HG03045 (cell line): ENCODE measurements at regions not wholly inside any gene's neighbourhood (a gene's known extent, or its start where the extent isn't known, plus 50 kb on each side); places are given as distances from the start of the nearest gene placed in this dataset.

ENCODE experiments used
- ATAC-seq: cut with Tn5 transposase; IDR thresholded peaks from one replicate; pipeline ENCODE4 v1.9.1; 2021; ENCODE audit warnings: mild to moderate bottlenecking, moderate library complexity; ENCODE audit not compliant: unreplicated experiment

GRCh38 chr20:6942266-6942665 is 174.8 kb downstream of the BMP2 start:
- ATAC-seq: no peak

- no peak for ATAC-seq
These were observed 176.8 kb downstream of the BMP2 start for GRCh38 chr20:6944292-6944691.

GRCh38 chr20:6953611-6954010 is 186.1 kb downstream of the BMP2 start:
- no peak for ATAC-seq

- ATAC-seq: no peak
These were observed 186.7 kb downstream of the BMP2 start for GRCh38 chr20:6954219-6954618.

DNA sequence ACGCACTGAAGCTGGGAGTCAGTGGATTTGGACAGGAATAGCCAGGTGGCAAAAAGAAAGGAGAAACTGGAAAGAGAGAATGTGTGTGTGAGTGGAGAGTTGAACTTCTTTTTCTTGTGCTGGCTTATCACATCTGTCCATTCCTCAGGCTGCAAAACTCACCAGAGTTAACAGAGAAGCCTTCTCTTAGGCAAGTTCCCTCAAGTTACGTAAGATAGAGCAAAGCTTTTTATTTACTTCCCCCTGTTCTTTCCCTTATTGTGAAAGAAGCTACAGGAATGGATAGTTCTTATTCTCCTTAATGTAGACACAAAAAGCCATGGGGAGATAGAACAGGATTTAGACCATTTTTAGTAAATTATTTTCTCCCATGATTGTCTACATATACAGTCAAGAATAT is 188.6 kb downstream of the BMP2 start:
- no peak for ATAC-seq

DNA sequence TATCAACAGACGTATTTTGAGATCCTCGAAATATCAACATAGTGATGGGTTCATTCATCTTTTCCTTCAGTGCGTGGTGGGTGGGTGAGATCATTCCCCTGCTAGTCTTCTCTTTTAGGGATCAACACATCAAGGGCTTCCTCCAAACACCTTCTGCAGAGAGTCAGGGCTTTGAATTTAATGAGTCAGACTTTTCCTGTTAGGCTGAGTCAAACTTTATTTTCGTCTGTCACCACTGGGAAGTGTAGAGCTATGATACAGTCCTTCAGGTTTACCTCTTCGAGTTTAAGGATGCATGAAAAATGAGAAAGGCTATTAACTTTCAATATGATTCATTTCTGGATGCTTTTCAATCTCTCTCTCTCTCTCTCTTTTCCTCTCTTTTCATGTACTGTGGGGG is 189.1 kb downstream of the BMP2 start:
- no peak for ATAC-seq

GRCh38 chr20:6959900-6960312 is 192.4 kb downstream of the BMP2 start:
- ATAC-seq: no peak

GRCh38 chr20:6966721-6967120 is 199.2 kb downstream of the BMP2 start:
- ATAC-seq: no peak

- no peak for ATAC-seq
These were observed 207.4 kb downstream of the BMP2 start for GRCh38 chr20:6974838-6975237.

DNA sequence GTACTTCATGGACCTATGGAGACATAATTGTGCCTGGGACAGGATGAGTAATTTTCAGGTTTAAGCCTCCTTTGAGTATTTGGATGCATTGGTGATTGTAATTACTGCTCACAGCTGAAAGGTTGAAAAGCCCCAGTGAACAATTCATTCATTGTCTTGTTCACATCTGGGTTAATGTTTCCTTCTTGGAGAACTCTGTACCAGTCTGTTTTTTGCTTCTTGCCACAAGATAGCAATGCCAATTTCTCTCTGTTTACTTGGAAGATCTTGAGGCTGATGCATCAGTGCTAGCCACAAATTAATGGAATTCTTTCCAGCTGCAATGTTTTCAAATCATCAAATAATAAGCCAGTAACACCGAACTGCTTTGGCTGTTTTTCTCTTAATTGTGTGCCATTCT is 207.8 kb downstream of the BMP2 start:
- no peak for ATAC-seq

- no peak for ATAC-seq
These were observed 208.8 kb downstream of the BMP2 start for GRCh38 chr20:6976106-6976900.

GRCh38 chr20:6979621-6980020 is 212.1 kb downstream of the BMP2 start:
- ATAC-seq: no peak

GRCh38 chr20:6993011-6993410 is 225.5 kb downstream of the BMP2 start:
- no peak for ATAC-seq

DNA sequence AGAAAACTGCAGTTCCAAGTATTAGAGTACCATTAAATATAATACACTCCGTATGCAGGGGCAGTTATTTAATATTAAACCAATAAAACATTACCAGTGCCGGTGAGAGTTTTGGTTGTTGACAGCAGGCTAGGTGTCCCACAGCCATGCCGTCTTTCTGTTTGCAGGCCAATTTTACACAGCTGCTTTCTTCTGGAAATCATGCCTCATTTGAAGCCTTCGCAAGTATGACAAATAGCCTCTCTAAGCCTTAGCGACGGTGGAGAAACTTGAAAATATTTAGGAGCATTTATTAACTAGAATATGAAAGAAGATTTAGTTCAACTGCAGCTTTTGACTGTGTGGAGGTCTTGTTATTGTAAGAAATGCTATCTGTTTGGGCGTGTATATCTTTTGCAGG is 226.0 kb downstream of the BMP2 start:
- no peak for ATAC-seq

DNA sequence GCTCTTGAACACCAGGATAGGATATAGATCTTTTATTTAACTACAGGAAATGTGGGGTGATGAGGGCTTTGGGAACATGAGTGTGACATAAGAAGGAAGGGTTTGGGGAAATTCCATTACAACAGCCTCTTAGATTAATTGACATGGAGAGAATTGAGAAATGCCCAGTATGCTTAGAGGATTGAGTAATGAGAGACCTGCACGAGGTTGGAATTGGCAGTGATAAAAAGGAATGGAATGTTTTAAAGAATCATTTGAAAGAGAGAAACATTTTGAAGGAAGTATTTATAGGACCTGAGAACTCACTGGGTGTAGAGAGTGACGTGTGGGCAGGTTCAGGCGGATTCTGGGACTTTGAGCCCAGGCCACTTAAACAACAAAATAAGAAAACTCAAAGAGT is 227.0 kb downstream of the BMP2 start:
- no peak for ATAC-seq

- ATAC-seq: no peak
These were observed 231.4 kb downstream of the BMP2 start for GRCh38 chr20:6998909-6999308.

- no peak for ATAC-seq
These were observed 231.9 kb downstream of the BMP2 start for GRCh38 chr20:6999381-6999780.

- ATAC-seq: no peak
These were observed 236.1 kb downstream of the BMP2 start for GRCh38 chr20:7003598-7003997.

- ATAC-seq: no peak
These were observed 237.3 kb downstream of the BMP2 start for GRCh38 chr20:7004801-7005200.

- no peak for ATAC-seq
These were observed 243.0 kb downstream of the BMP2 start for GRCh38 chr20:7010527-7010926.

GRCh38 chr20:7015257-7015656 is 247.8 kb downstream of the BMP2 start:
- ATAC-seq: no peak

DNA sequence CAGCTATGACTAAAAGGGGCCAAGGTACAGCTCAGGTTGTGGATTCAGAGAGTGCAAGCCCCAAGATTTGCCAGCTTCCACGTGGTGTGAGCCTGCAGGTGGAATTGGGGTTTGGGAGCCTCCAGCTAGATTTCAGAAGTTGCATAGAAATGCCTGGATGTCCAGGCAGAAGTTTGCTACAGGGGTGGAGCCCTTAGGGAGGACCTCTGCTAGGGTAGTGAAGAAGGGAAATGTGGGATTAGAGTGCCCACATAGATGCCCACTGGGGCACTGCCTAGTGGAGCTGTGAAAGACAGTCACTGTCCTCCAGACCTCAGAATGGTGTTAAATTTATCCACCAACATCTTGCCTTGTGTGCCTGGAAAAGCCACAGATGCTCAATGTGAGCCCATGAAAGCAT is 255.1 kb downstream of the BMP2 start:
- ATAC-seq: no peak

DNA sequence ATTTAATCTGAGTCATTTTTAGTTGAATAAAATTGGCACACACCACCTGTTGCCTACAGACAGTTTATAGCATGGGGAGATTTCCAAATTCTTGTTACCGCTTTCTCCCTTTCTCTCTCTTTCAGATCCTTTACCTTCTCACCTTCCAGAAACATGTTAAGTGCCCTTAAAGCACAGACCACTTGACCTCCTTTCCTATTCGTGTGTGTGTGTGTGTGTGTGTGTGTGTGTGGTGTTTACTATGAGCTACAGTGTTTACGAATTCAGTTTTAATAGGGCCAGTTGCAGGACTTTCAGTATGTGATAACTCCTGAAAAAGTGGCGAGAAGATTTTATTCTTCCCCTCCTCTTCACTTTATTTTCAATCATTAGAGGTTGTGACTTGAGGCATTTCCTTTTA is 258.1 kb downstream of the BMP2 start:
- ATAC-seq: no peak
